ENCODE measurements at regions not wholly inside any gene's neighbourhood (a gene's known extent, or its start where the extent isn't known, plus 50 kb on each side); places are given as distances from the start of the nearest gene placed in this dataset.

- no peak overlapping the region for H3K4me3 ChIP-seq (ENCODE audit: insufficient read depth, low read length)
- no peak overlapping the region for H3K4me2 ChIP-seq (ENCODE audit: insufficient read depth, low read length)
- H3K4me1 ChIP-seq (ENCODE audit: insufficient read depth, low read length): no peaks in the 10 kb centered on the region
- DNase-seq (ENCODE audit: insufficient read length, low spot score, missing footprints): no peak
- H3K79me2 ChIP-seq (ENCODE audit: insufficient read depth, low read length): no peaks in the 10 kb centered on the region
- no peak overlapping the region for H3K27ac ChIP-seq (ENCODE audit: low read depth, low read length)
- TF ChIP-seq, protein P1, sequence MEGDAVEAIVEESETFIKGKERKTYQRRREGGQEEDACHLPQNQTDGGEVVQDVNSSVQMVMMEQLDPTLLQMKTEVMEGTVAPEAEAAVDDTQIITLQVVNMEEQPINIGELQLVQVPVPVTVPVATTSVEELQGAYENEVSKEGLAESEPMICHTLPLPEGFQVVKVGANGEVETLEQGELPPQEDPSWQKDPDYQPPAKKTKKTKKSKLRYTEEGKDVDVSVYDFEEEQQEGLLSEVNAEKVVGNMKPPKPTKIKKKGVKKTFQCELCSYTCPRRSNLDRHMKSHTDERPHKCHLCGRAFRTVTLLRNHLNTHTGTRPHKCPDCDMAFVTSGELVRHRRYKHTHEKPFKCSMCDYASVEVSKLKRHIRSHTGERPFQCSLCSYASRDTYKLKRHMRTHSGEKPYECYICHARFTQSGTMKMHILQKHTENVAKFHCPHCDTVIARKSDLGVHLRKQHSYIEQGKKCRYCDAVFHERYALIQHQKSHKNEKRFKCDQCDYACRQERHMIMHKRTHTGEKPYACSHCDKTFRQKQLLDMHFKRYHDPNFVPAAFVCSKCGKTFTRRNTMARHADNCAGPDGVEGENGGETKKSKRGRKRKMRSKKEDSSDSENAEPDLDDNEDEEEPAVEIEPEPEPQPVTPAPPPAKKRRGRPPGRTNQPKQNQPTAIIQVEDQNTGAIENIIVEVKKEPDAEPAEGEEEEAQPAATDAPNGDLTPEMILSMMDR (IDR thresholded peaks at IDR 0.05; ENCODE audit: extremely low read depth, low read depth, low read length): no peak
- no peak overlapping the region for H2AFZ ChIP-seq (ENCODE audit: low read length)
- H3K36me3 ChIP-seq (ENCODE audit: insufficient read depth, low read length): no peaks in the 10 kb centered on the region
- no peaks in the 10 kb centered on the region for H3K27me3 ChIP-seq (ENCODE audit: insufficient read depth, low read length)
- H4K20me1 ChIP-seq (ENCODE audit: insufficient read depth, low read length): no peaks in the 10 kb centered on the region
- no peaks in the 10 kb centered on the region for H3K9me3 ChIP-seq (ENCODE audit: low read depth, low read length)
Measured at GRCh38 chr3:30076899-30077298, 529.5 kb upstream of the TGFBR2 start.

- Histone ChIP-seq H4K20me1 (ENCODE audit: insufficient read depth, low read length) (no peaks in the 10 kb centered on the region), H3K4me1 (ENCODE audit: insufficient read depth, low read length) (no peaks in the 10 kb centered on the region), H2AFZ (ENCODE audit: low read length) (peak overlapping the region; percentile 9), H3K36me3 (ENCODE audit: insufficient read depth, low read length) (no peaks in the 10 kb centered on the region), H3K79me2 (ENCODE audit: insufficient read depth, low read length) (no peaks in the 10 kb centered on the region), H3K9me3 (ENCODE audit: low read depth, low read length) (no peaks in the 10 kb centered on the region), H3K4me3 (ENCODE audit: insufficient read depth, low read length) (no peak overlapping the region), H3K27ac (ENCODE audit: low read depth, low read length) (no peak overlapping the region), H3K27me3 (ENCODE audit: insufficient read depth, low read length) (no peaks in the 10 kb centered on the region), H3K4me2 (ENCODE audit: insufficient read depth, low read length) (no peak overlapping the region)
- TF ChIP-seq, protein P1 (IDR thresholded peaks at IDR 0.05; ENCODE audit: extremely low read depth, low read depth, low read length): no peak
- no peak for DNase-seq (ENCODE audit: insufficient read length, low spot score, missing footprints)
Measured at GRCh38 chr3:30077746-30078145, 528.7 kb upstream of the TGFBR2 start.

DNA sequence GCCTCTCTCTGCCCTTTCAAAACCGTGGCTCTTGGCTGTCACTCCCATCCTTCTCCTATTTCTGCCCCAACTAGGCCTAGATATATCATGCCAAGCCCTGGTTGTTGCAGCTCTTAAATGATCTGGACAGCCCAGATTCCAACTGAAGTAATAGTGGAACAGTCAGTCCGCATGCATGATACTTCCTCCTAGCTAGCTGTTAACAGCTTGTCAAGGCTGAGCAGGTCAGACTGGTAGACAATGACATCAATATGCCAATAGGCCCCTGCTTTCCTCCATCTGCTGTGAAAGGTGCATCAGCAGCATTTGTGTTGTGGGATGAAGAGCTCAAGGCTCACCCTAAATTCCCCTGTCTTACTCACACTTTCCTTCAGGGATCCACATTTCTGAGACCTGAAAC is 527.7 kb upstream of the TGFBR2 start:
- H2AFZ ChIP-seq (ENCODE audit: low read length): no peak overlapping the region
- H3K27ac ChIP-seq (ENCODE audit: low read depth, low read length): no peak overlapping the region
- H3K36me3 ChIP-seq (ENCODE audit: insufficient read depth, low read length): no peaks in the 10 kb centered on the region
- H3K27me3 ChIP-seq (ENCODE audit: insufficient read depth, low read length): no peaks in the 10 kb centered on the region
- H3K79me2 ChIP-seq (ENCODE audit: insufficient read depth, low read length): no peaks in the 10 kb centered on the region
- no peaks in the 10 kb centered on the region for H3K9me3 ChIP-seq (ENCODE audit: low read depth, low read length)
- no peak for DNase-seq (ENCODE audit: insufficient read length, low spot score, missing footprints)
- TF ChIP-seq, protein P1 (IDR thresholded peaks at IDR 0.05; ENCODE audit: extremely low read depth, low read depth, low read length): no peak
- H4K20me1 ChIP-seq (ENCODE audit: insufficient read depth, low read length): no peaks in the 10 kb centered on the region
- H3K4me2 ChIP-seq (ENCODE audit: insufficient read depth, low read length): no peak overlapping the region
- no peak overlapping the region for H3K4me3 ChIP-seq (ENCODE audit: insufficient read depth, low read length)
- H3K4me1 ChIP-seq (ENCODE audit: insufficient read depth, low read length): no peaks in the 10 kb centered on the region

- no peaks in the 10 kb centered on the region for H3K9me3 ChIP-seq (ENCODE audit: low read depth, low read length)
- no peaks in the 10 kb centered on the region for H3K4me1 ChIP-seq (ENCODE audit: insufficient read depth, low read length)
- no peaks in the 10 kb centered on the region for H3K36me3 ChIP-seq (ENCODE audit: insufficient read depth, low read length)
- no peak for DNase-seq (ENCODE audit: insufficient read length, low spot score, missing footprints)
- no peak overlapping the region for H3K4me3 ChIP-seq (ENCODE audit: insufficient read depth, low read length)
- H3K27ac ChIP-seq (ENCODE audit: low read depth, low read length): no peak overlapping the region
- TF ChIP-seq, protein P1 (IDR thresholded peaks at IDR 0.05; ENCODE audit: extremely low read depth, low read depth, low read length): no peak
- no peak overlapping the region for H3K4me2 ChIP-seq (ENCODE audit: insufficient read depth, low read length)
- no peaks in the 10 kb centered on the region for H3K27me3 ChIP-seq (ENCODE audit: insufficient read depth, low read length)
- no peak overlapping the region for H2AFZ ChIP-seq (ENCODE audit: low read length)
- H4K20me1 ChIP-seq (ENCODE audit: insufficient read depth, low read length): no peaks in the 10 kb centered on the region
- H3K79me2 ChIP-seq (ENCODE audit: insufficient read depth, low read length): no peaks in the 10 kb centered on the region
Measured at GRCh38 chr3:30081904-30082303, 524.5 kb upstream of the TGFBR2 start.
